ENCODE measurements at regions not wholly inside any gene's neighbourhood (a gene's known extent, or its start where the extent isn't known, plus 50 kb on each side); places are given as distances from the start of the nearest gene placed in this dataset.

DNA sequence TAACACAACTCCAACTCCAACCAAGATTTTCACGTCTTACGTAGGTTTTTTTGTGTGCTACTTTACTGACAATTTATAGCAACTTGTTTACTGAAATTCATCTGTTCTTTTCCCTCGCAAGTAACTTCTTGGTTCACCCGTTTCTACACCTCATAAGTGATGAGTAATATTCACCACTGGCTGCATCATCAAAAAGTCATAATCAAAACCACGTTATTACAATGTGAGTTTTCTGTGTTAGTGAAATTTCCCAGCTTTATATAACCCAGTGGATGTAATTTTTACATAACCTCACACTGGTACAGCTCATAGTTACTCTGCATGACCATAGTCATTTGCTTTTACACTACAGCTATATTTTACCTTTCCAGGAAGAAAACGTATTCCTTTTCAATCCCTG lies 401.1 kb upstream of the LYPLAL1 start:
- no peak for DNase-seq (ENCODE audit: low spot score)

DNA sequence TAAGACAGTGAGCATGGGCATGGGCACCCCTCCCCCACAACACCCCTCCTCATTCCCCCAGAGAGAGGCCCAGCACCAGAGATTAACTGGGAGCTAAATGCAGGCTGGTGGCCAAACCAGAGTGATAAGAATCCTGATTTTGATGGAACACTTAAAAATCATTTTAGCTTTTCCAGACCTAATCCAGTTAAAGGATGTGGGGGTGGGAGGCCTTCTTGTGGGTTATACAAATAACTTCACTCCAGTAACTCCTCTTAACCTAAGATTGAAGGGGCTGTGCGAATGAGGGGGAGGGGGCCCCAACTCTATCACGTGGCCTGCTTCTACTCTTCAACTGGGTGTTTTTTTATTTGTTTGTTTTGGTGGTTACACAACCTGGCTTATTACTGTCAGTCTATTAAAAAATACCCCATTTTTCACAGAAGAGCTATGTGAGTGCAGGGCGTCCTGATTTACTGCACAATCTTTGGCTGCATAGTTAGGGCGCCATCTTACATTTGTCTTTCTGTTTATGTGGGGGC lies 398.1 kb upstream of the LYPLAL1 start:
- DNase-seq (ENCODE audit: low spot score), result no peak

DNA sequence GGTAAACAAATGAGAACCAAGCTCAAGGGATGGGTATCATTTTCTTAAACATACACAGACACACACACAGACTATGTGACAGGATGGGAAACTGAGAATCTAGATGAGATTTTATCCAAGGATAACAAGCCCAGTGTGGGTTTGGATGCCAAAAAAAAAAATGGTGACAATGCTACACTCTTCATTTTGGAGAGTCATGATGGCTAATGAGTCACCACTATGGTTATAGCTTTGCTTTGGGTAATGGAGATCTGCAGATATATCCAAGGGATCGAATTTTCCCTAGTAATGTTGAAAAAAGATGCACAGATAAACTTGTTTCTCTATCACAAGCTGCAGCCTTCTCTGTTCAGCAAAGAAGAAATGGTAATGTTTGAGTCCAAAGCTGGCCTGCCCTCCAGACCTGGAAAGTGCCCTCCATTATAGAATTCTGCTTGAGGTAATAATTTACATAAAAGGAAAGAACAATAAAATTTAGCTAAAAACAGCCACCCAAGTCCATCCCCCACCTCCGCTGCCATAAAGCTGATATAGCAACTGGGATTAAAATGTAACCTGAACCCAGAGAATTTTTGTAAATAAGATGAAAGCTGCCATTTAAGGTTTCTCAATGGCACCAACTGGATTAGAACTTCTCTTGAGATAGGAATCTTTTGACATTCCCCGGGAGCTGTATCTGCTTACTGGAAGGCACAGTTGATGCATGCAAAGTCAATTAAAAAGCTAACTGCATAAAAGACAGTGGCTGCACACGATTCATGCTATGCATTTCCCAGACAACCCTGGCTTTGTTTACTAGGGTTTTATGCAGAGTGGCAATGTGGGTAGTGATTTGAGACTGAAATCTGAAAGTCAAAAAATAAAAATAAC lies 395.2 kb upstream of the LYPLAL1 start:
- no peak for DNase-seq (ENCODE audit: low spot score)

DNA sequence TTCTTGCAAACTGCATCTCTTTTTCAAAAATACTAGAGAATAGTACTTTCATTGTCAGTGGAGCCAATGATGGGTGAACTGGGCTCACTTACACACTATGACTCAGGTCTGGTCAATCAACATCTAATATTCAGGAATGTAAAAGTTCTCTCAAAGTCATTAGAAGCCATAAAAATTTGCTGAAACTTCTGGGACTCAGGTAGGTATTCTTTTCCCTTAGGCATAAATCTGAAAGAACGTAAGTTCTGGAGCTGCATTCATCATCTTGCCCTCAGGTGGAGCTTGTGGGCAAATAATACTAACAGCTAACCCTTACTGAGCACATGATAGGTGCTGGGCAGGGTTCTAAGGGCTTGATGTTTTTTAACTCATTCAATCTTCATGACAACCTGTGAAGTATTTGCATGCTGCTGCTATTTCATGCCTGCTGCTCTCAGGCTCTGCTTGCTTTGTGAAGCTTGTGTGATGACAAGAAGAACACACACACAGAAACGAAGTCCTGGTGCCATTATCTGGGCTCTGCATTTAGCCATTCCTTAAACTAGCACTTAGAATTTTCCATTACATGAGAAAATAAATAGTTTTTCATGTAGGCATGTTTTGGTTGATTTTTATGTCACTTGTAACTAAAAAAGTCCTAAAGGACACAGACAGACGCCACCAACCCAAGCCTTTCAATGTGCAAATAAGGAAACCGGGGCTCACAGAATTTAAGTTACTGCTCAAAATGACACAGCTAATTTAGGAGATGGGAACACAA lies 394.2 kb upstream of the LYPLAL1 start:
- no peak for DNase-seq (ENCODE audit: low spot score)

DNA sequence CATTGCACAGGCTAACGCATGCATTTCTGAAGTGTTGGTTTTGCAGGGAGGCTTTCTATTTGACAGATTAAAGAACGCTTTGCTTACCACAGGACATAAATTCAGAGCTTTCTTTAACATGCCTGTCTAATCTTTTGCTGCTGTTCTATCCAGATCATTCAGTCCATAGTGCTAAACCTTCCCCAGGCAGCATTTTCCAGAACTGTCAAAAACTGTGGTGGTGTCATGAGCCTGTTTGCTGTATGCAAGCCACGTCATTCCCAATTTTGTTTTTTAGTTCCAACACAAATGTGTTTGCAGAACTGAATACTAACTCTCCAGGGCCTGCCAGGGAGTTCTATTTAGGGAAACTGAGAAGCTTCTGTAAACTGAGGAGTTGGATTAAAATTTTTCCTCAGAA lies 390.5 kb upstream of the LYPLAL1 start:
- DNase-seq (ENCODE audit: low spot score), result no peak

DNA sequence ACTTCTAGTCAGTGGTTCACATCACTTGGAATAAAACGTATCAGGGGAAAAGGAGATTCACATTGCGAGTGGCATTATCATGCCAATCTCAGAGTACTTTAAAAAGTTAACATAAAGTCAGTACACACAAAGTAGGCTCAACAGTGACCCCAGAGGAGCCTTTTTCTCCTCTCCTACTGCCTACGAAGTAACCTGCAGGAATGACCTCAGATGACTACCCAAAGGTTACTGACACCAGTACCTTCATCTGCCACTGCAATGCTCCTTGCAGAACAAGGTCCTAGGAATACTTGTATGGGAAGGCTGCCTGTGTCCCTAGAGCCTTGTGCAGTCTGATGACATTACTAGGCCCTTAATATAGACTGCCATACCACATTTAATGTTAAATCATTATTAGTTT lies 389.8 kb upstream of the LYPLAL1 start:
- DNase-seq (ENCODE audit: low spot score), result no peak

DNA sequence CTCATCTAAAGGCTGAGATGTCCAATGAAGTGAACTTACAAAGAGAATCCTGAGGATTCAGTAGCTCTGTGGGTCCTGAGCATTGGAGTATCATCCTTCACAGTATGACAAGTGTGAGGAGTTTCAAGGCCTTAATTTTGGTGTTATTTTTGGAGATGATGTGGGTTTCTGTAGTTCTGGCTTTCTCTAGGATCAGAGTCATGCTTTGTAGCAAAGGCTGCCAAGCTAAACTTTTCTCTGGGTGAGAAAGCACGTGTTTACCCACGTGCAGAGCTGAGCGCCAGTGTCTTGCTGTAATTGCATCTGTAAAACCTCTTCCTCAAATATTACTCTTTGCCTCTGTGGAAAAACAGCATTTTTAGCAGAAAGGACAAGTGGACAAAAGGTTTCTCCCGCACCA lies 387.8 kb upstream of the LYPLAL1 start:
- DNase-seq (ENCODE audit: low spot score), result peak; percentile 34

DNA sequence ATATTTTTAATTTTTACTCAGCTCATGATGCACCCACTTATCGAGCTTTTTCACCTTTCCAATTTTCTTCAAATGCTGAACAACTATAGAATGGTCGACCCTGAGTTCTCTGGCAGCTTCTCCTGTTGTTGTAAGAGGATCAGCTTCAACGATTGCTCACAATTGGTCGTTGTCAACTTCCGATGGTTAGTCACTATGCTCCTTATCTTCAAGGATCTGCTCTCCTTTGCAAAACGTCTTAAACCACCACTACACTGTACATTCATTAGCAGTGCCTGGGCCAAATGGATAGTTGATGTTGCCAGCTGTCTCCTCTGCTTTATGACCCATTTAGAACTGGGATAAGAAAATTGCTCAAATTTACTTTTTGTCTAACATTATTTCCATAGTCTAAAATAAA lies 385.9 kb upstream of the LYPLAL1 start:
- DNase-seq (ENCODE audit: low spot score), result no peak

DNA sequence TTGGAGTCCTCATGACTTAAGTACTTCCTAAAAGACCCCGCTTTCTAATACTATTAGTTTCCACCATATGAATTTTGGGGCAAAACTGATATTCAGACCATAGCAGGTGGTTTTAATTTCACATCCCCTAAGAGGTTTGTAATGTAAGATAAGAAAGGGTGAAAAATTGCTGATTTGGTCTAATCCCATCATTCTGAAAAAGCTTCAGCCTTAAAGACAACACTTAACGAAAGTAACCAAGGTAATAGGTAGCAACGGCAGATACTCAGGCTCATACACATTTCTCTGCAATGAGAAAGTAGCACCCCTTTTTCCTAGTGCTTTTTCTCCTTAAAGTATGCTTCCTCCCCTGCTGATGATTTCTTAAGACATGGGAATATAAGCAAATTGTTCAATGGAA lies 376.9 kb upstream of the LYPLAL1 start:
- no peak for DNase-seq (ENCODE audit: low spot score)

DNA sequence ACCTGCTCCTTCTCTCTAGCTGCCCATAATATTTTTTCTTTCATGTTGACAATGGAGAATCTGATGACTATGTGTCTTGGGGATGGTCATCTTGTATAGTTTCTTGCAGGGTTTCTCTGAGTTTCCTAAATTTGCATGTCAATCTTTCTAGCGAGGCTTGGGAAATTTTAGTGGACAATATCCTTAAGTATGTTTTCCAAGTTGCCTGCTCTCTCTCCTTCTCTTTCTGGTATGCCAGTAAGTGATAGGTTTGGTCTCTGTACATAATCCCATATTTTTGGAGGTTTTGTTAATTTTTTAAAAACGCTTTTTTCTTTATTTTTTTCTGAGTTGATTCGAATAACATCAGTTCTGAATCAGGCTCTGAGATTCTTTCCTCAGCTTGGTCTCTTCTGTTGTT lies 370.9 kb upstream of the LYPLAL1 start:
- no peak for DNase-seq (ENCODE audit: low spot score)

DNA sequence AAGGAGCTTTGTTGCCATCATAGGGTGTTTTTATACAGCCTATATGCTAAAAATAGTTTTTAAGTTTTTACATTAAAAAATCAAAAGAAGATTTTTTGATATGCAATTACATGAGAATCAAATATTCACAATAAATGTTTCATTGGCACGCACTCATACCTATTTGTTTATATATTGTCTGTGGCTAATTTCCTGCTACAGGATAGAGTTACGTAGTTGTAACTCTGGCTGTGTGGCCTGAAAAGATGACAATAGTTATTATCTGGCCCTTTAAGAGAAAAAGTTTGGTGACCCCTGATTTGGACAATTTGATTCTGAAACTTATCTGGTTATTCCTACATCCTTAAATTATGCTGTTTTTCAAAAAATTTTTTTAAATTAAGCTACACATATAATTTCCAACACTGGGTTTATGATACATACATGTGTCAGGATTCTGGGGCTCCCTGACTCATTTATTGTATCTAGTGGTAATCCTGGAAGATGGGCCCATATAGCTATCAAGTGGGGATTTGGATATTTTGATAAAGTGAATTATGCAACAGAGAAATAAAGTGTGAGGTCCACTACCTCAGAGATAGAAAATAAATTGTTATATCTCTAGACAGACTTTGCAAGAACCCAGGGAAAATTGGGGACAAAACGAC lies 370.2 kb upstream of the LYPLAL1 start:
- no peak for DNase-seq (ENCODE audit: low spot score)

DNA sequence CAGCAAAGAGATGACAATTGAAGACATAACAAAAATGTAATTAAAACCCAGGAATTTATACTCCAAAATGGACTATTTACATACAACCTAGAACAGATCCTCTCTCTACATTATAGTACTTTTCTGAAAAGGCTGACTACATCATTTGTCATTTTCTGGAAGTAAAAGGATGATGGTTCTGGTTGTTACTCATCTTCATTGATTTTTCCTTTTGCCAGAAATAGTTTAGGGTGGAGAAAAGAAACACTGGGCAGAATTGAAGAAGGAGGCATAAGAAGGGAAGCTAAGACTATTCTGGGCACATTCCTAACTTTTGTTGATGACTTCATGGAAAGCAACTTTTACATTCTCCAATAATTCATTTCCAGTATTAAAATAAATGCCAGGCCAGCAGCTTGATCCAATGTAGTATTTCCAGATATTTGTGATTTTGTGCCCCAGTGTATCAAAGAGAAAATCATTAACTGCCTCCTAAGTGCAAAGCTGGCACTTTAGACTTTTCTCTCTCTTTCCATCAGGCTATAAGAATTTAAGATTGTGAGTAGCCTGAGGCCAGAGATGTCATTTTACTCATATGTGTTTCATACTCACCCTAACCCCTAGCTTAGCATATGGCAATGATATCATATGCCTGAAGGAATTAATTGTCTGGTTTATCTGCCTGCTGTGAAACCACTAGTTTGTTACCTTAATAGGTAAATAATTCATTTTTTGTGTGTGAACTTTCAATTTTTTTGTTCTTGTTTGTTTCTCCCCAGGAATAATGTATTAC lies 369.5 kb upstream of the LYPLAL1 start:
- DNase-seq (ENCODE audit: low spot score), result no peak

DNA sequence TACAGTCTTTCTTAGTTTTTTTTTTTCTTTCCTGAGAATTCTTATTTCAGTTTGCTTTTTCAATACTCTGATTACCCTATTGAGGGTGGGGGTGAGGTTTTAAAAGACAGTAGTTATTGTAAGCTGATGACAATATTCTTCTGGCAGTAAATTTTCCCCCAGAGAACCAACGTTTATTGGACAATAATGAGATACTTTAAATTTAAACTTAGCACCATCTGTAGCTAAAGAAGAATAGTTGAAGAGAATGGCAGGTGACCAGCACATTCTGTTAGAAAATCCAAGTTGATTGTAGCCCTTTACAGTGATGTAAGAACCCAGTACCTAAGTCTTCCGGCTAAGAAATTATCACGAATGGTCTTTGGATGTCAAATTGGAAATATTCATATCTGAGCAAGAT lies 364.6 kb upstream of the LYPLAL1 start:
- no peak for DNase-seq (ENCODE audit: low spot score)

DNA sequence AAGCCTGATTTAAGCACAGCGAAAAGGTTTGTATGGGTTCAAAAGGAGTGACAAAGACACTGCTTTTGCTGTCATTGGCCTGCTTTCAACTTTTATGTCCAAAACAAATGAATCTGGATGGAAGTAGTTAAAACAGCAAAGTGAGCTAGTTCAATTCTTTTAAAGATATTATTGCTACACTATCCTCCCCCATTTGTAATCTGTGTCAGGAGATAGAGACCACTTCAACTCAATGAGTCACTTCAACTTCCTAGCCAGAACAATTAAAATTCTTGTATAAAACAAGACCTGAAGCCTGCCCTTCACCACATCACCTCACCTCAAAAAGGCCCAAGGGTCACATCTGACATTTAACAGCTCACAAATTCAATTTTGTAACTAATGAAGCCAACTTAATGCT lies 364.1 kb upstream of the LYPLAL1 start:
- DNase-seq (ENCODE audit: low spot score), result no peak

DNA sequence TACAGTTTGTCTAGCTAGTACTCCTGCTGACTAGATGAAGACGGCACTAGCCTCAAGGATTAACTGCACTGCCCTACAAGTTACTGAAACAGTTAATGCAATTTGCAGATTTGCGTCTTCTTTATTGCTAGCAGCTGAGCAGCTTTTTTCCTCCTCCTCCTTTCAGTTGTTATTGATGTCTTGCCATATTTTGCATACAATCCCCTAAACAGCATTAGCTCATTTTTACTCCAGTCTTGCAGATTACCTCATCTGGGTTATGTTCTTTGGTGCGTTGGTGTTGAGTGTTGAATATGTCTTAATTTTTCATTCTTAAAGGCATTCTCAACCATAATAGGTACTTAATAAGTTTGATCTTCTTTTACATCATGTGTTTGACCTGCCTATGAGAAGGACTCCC lies 363.4 kb upstream of the LYPLAL1 start:
- no peak for DNase-seq (ENCODE audit: low spot score)

DNA sequence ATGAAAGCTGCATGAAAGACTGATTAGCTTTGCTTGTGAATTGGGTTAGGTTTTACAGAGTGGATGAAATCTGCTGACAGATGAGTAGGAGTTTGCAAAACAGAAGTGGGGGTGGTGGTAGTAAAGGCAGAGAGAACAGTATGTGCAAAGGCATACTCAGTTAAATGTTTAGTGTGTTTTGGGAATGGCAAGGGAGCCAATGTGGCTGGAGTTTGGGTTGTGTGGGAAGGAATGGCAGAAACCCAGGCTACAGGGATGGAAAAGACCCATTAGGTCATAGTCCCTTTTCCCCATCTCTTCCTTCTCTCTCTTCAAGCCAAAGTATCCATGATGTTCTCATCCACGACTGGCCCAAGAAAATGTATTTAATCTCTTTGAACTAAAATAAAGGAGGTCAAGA lies 362.2 kb upstream of the LYPLAL1 start:
- DNase-seq (ENCODE audit: low spot score), result no peak

DNA sequence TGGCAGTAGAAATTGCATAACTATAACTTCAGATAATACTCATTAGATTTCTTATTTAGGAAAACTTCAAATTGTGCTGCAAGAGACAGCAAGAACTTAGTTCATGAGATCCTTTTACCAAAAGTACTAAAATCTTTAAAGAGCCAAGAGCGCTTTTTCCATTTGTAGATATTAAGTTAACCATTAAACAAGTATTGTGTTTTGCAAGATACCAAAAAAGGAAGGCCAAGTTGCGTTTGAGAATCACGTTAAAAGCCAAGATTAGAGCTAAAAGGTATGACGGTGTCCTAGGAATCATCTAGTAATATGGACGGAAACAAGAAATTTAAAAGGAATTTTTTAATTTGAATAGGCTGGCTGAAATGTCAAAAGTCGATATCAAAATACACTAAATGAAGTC lies 361.3 kb upstream of the LYPLAL1 start:
- DNase-seq (ENCODE audit: low spot score), result no peak

DNA sequence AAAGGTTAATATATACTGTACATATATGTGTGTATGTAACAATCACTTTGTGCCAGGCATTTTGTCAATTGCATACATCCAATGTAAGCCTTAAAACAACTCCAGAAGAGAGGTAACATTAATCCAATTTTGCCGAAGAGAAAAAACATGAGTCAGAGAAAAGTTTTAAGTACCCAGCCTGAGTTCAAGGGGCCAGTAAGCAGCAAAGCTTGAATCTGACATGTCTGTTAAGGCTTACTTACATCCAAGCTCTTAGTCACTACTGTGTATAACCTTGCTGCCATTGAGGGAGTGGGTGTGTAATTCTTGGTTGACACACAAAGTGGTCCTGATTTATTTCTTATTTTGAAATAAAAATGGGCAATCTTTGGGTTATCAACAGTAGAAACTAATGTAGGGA lies 360.4 kb upstream of the LYPLAL1 start:
- no peak for DNase-seq (ENCODE audit: low spot score)

DNA sequence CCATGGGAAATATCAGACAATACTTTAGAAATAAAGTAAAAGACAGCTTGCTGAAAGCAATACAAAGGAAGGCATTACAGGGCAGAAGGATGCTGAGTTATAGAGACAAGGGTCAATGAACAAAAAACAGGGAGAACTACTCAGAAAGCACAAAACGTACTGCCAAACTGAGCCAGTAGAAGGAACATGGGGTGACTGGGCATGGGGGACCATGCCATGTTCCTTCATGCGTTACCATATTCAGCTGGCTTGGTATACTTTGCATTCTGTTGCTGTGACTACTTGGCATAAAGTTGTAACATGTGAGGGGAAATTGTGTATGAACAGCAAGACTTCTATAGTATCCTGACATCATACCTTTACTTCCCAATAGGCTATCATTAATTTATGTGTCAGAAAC lies 358.6 kb upstream of the LYPLAL1 start:
- no peak for DNase-seq (ENCODE audit: low spot score)

DNA sequence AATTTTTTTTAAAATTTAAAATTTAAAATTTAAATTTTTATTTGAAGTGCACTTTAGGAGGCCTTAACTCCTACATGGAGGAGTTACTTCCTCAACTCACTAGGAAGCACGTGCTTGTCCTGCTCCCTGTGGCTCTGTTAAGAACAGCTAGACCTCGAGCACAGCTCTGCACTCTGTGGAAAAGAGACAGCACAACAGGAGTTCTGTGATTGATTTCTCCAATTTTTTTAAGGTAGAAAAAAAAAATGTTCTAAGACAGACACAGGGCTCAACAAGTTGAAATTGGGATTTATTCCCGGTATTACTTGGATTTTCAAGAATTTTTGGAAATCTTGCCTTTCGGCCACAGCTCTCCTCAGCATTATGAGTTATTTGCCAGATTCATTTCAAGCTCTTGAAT lies 356.6 kb upstream of the LYPLAL1 start:
- DNase-seq (ENCODE audit: low spot score), result no peak

DNA sequence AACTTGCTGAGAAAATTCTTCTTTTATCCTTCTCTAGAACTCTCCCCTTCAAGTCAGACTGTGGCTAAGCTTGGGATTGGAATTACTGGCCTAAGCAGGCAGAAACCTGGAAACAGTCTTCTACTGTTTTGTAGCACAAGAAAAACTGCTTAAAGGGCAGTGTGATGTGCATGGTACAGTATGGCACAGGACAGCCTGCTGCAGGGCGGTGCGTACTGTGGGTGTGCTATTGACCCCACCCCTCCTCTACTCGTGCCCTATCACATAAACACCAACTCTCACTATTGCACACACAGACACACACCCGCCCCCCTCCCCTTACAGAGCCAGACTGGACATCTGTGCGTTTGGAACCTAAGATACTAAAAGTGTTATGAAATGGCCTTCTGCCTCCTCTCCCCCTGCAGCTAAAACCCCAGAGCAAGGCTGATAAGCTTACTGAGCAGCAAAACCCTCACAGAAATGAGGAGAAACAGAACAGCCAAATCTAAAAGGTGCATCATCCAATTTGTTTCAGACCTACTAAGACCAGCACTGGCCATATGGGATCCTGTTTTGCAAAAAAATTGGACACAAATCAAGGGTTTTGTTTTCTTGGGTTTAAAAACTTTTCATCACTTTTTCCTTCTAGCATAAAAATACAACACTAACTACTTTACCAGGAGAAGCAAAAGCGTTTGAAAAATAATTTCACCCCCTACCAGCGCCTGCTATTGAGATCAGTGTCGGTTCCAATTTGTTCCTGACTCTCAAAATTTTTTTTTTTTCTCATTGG lies 355.8 kb upstream of the LYPLAL1 start:
- DNase-seq (ENCODE audit: low spot score), result peak; percentile 30
